IPS-NIHi7 (cell line): ENCODE measurements at regions not wholly inside any gene's neighbourhood (a gene's known extent, or its start where the extent isn't known, plus 50 kb on each side); places are given as distances from the start of the nearest gene placed in this dataset.
"Not testable (repeated sequence)": the region's sequence is repeated elsewhere in the genome, so short reads cannot be mapped to it uniquely, and the experiment has no call there.

Experiments
- DNase-seq: peaks from one replicate; pipeline ENCODE4 v3.0.0; 2012; ENCODE audit warnings: mixed read lengths; ENCODE audit errors: extremely low spot score

DNA sequence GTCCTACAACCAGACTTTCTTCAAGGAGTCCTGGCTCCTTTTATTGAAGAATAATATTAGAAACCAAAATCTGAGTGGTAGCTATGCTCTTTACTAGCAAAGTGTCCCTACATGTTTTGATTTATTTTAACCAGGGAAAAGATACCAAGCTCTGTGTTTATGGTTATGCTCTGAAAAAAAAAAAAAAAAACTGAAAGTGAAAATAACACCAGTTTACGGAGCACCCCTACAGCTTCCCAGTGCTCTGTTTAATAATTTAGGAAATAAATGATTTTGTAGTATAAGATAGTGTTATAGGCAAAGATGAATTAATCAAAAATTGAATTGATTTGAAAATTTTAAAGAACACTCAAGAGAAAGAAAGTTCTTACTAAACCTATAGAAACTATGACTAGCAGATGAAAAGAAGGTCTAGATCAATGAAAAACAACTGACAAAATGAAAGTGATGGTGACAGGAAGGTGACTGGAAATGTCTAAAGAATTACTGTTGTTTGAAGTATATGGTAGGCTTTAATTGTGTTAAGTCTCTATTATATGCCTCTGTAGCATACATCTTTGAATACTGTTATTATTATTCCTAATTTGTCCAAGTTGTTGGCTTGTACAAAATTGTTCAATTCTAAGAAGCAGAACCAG lies 1698.4 kb upstream of the PCDH10 start:
- no peak for DNase-seq

DNA sequence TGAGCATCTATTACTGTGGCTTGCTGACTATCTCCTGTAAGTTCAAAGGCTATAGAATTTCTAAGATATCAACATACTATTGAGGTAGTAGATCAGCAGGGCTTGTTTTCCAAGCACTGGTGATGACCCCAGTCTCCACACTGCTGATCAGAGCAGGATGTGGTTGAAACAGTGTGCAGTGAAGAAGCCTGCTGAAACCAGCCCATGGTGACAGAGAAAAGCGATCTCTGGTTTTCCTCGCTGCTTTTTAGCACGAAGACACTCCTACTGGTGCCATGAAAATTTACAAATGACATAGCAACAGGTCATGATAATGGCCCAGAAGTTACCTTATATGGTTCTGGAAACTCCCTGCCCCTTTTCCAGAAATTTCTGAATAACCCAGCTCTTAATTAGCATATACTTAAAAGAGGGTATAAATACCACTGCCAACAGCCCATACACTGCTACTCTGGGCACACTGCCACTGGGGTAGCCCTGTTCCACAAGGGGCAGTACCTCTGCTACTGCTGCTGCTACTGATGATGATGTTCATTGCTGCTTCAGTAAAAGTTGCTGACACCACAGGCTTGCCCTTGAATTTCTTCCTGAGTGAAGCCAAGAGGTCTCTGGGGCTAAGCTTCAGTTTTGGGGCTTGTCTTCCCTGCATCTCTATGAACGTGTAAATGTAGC lies 1689.5 kb upstream of the PCDH10 start:
- DNase-seq: no peak

DNA sequence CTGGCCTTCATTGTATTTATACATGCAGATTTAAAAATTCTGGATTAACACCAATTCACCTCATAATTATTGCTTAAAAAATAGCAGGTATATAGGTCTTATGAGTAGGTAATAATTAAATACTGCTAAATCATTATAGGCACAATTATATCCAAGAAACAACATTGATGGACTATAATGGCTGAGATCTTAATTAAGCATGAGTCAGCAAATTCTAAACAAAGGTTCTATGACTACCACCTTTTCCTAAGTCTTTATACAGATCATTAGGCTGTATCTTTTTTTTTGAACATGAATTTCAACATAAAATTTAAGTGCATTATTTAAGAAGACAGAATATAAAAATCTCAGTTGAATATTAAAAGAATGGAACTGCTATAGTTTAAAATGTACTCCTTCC lies 1678.7 kb upstream of the PCDH10 start:
- DNase-seq: no peak

GRCh38 chr4:131488772-131489171 lies 1660.3 kb upstream of the PCDH10 start:
- no peak for DNase-seq

DNA sequence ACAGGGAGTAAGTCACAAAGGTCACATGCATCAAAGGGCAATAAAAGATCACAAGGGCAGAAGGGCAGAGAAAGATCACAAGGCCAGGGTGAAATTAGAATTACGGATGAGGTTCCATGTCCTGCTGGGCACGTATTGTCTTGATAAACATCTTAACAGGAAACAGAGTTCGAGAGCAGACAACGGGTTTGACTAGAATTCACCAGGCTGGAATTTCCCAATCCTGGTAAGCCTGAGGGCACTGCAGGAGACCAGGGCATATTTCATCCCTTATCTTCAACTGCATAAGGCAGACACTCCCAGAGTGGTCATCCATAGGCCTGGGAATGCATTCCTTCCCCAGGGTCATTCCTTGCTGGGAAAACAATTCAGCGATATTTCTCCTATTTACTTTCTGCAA lies 1652.9 kb upstream of the PCDH10 start:
- DNase-seq: not testable (repeated sequence)

- no peak for DNase-seq
Observed at GRCh38 chr4:131499141-131499873, 1649.8 kb upstream of the PCDH10 start.

- DNase-seq: no peak
Observed at GRCh38 chr4:131509521-131509920, 1639.6 kb upstream of the PCDH10 start.

DNA sequence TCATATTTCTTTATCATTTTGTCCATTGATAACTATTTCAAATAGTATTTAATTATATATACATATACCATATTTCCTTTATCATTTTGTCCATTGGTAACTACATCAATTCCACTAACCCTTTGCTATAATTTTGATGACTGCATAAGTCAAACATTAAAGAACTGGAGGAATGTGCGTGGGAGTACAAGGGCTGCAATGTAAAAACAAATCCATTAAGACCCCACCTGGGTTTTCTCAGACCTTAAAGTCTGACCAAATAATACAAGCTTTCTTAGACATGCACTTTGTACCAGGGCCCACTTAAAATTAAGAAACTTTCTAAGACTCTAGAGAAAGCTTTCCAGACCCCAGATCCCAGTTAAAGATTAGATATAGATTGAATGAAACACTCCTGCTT lies 1622.4 kb upstream of the PCDH10 start:
- DNase-seq: no peak

GRCh38 chr4:131531087-131531486 lies 1618.0 kb upstream of the PCDH10 start:
- no peak for DNase-seq

GRCh38 chr4:131534944-131535645 lies 1614.0 kb upstream of the PCDH10 start:
- DNase-seq: no peak

- no peak for DNase-seq
Observed at GRCh38 chr4:131540256-131540655, 1608.8 kb upstream of the PCDH10 start.

DNA sequence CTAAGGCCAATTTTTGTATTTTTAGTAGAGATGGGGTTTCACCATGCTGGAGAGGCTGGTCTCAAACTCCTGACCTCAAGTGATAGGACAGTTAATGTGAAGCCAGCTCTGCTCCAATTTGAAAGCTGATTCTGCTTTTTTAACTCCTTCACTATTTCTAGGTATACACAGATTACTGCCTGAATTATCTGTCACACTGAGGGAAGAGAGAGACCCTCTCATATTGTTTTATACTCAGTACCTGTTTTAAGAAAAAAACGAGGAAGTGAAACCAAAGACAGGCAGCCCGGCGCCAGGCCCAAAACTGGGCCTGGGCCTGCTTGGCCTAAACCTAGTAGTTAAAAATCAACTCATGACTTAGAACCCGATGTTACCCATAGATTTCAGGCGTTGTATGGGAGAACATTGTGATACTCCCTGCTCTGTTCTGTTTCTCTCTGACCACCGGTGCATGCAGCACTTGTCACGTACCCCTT lies 1601.5 kb upstream of the PCDH10 start:
- no peak for DNase-seq

DNA sequence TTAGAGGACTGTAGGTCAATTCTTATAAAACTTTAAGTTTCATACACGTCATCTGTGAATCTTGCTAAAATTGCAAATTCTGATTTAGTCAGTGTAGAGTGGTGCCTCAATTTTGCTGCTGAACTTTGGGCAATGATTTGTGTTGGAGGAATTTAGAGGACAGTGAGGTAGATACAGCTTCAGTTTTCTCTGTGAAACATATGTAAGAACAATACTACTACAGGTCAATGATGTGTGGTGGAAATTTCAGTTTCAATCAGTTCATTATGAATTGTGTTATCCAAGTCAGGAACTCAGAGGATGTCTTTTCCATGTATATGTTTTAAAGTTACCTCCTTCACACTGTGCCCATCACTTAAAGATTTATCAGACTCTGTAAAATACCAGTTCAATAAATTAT lies 1597.8 kb upstream of the PCDH10 start:
- DNase-seq: no peak

DNA sequence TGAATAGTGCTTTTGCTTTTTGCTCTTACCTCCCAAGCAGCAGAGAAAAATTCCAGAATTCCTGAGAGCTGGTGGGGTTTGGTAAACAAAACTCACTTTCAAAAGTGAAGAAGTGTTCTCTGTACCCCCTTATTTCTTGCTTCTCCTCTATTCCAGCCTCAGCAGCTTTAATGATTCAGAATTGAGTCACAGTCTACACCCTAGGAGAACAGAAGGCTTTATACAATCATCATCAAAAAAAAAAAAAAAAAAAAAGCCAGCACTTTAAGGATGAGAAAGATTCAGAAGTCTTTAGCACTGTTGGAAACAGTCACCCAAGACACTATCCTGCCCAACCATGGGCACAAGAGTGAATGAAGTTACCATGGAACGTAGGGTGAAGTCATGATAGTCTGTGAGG lies 1583.1 kb upstream of the PCDH10 start:
- no peak for DNase-seq

DNA sequence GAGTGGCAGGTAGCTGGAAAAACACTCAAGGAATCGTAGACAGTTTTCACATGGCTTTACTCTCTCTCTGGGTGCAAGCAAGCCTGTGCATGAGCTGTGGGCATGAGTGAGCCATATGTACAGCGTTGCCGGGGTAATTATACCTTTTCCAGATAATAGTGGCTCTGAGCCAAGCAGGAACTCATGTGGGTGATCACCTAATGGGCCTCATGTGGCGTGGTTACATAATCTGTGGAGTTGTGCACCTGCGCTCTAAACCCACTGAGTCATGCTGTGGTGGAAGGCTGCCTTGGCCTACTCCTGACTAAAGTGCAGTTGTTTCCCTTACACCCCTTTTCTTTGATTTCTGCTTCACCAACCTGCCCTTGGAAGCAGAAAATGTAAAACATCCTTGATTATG lies 1564.5 kb upstream of the PCDH10 start:
- no peak for DNase-seq

GRCh38 chr4:131595140-131595539 lies 1554.0 kb upstream of the PCDH10 start:
- no peak for DNase-seq

GRCh38 chr4:131603705-131604104 lies 1545.4 kb upstream of the PCDH10 start:
- DNase-seq: no peak

DNA sequence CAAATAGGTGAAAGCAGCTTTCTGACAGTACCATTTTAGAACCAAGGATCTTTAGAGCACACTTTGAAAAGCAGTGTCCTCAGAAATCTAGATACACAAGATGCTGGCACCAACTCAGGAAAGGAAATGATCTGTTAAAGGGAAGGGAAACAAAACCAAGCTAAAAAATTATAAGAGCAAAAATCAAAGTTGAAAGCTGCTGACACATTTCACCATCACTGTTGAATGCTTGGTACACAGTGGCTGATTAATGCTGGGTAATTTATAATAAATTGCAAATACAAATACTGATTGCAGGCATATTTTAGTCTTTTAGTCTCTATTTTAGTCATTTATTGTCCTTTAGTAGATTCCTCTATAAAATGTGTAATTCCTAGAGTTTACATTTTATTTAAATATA lies 1540.1 kb upstream of the PCDH10 start:
- DNase-seq: no peak

GRCh38 chr4:131610517-131610916 lies 1538.6 kb upstream of the PCDH10 start:
- DNase-seq: not testable (repeated sequence)

DNA sequence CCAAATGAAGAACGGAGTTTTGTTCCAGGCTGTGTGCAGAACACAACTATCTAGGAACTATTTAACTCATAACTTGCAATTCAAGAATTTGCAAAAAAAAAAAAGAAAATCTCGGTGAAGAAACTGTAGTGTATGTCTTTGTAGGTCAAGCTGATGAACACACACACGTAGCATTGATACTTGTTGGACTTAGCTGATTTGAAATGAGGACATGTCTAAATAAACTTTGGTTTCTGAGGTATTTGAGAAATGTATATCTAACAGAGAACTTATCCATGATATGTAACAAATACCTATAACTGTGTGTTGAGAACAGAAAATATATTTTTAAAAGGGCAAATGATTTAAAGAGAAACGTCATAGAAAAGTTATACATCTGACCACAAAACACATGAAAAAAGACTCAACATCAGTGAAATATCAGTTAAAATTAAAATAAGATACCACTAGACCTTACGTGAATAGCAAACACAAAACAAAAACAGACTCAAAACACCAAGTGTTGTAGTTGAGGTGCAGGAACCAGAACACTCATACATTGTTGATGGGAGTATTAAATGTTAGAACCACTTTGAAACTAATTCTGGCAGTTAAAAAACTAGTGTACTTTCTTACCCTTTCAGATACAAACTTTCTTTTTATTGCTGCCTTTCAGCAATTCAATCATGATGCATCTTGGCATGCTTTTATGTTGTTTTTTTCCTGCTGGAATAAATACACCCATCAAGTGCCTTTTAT lies 1535.8 kb upstream of the PCDH10 start:
- no peak for DNase-seq

DNA sequence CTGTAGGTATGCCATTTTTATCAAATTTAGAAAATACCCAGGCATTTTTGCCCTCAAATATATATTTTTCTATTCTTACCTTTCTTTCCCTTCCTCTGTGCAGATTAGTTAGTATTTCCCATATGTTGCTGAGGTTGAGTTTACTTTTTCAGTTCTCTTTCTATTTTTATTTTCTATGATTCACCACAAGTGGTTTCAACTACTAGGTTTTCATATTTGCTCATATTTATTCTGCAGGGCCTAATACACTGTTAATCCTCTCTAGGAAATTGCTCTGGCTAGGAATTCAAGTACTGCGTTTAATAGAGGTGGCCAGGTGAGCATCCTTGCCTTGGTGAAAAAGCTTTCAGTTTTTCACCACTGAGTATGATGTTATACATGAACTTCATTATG lies 1535.3 kb upstream of the PCDH10 start:
- no peak for DNase-seq

GRCh38 chr4:131632877-131633276 lies 1516.2 kb upstream of the PCDH10 start:
- DNase-seq: no peak
